ENCODE measurements at regions not wholly inside any gene's neighbourhood (a gene's known extent, or its start where the extent isn't known, plus 50 kb on each side); places are given as distances from the start of the nearest gene placed in this dataset.

DNA sequence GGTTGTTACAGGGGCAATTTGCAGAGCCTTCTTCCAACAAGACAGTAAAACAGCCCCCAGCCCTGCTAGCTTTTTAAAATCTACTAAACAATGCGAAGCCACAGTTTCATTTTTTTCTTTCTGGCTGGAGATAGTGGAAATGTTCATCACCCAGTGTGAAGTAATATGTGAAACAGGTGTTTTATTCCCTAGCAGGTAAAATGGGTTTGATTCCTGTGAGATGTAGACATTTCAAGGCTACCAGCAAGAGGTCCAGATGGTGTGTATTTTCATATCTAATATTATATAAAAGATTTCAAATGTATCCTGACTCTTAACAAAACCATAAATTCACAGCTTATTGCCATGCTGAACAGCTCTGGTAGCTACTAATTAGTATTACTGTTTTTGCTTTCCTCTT, 160.3 kb downstream of the SATB1 start:
- Histone ChIP-seq H3K4me3 (ENCODE audit: insufficient read length, low read depth) (no peak overlapping the region), H3K4me1 (ENCODE audit: insufficient read depth, insufficient read length) (no peaks in the 10 kb centered on the region), H3K9me3 (ENCODE audit: insufficient read depth, low read length) (no peaks in the 10 kb centered on the region), H3K27me3 (ENCODE audit: insufficient read depth, insufficient read length) (no peaks in the 10 kb centered on the region), H3K9ac (ENCODE audit: insufficient read length, low read depth) (no peak overlapping the region), H3K36me3 (ENCODE audit: insufficient read depth, insufficient read length, low read length) (no peaks in the 10 kb centered on the region)
- TF ChIP-seq YY1 (IDR thresholded peaks at IDR 0.05; ENCODE audit: insufficient read depth, insufficient read length): no peak
- no peak for TF ChIP-seq ZNF274 (IDR thresholded peaks at IDR 0.05; ENCODE audit: low read depth, low read length)
- no peak for TF ChIP-seq SUZ12 (IDR thresholded peaks at IDR 0.05; ENCODE audit: extremely low read depth, insufficient read depth, insufficient read length)
- no peak for DNase-seq (ENCODE audit: low read depth, low spot score)

DNA sequence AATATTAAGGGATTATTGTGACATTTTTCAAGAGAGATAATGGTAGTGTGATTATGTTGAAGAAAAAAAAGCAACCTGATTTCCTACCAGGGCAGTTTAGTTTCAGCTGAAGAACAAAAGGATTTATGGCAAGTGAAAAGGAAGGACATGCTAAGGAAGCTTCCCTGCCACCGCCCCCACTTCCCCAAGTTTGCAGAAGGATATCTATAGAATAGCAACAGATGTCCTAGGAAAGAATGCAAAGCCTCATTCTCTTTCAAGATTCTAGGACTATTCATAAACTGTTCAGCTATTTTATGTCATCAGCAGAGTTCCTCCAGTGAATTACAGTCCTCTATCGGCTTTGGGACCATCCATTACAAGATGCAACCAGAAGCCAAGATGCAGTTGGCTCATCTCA, 160.8 kb downstream of the SATB1 start:
- no peaks in the 10 kb centered on the region for H3K36me3 ChIP-seq (ENCODE audit: insufficient read depth, insufficient read length, low read length)
- no peaks in the 10 kb centered on the region for H3K9me3 ChIP-seq (ENCODE audit: insufficient read depth, low read length)
- no peak for DNase-seq (ENCODE audit: low read depth, low spot score)
- no peak for TF ChIP-seq ZNF274 (IDR thresholded peaks at IDR 0.05; ENCODE audit: low read depth, low read length)
- no peak overlapping the region for H3K4me3 ChIP-seq (ENCODE audit: insufficient read length, low read depth)
- H3K9ac ChIP-seq (ENCODE audit: insufficient read length, low read depth): no peak overlapping the region
- H3K4me1 ChIP-seq (ENCODE audit: insufficient read depth, insufficient read length): no peaks in the 10 kb centered on the region
- no peaks in the 10 kb centered on the region for H3K27me3 ChIP-seq (ENCODE audit: insufficient read depth, insufficient read length)

DNA sequence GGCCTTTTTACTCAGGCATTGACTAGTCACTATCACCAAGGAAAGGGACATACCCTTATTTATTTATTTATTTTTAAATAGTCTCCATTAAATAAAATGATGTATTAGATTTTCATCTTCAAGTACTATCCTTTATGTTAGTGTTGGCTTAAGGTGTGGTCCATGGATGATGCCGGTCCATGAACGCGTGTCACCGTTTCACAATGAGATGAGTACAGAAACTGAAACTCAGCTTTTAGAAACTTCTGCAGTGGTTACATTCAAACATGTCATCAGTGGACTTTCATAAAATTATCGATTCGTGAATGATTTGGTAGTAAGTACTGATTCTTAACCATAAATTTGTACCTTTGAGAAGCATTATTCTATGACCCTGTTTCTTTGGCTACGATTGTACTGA, 166.6 kb downstream of the SATB1 start:
- Histone ChIP-seq H3K4me1 (ENCODE audit: insufficient read depth, insufficient read length) (no peaks in the 10 kb centered on the region), H3K9ac (ENCODE audit: insufficient read length, low read depth) (no peak overlapping the region), H3K4me3 (ENCODE audit: insufficient read length, low read depth) (no peak overlapping the region), H3K36me3 (ENCODE audit: insufficient read depth, insufficient read length, low read length) (no peaks in the 10 kb centered on the region), H3K9me3 (ENCODE audit: insufficient read depth, low read length) (no peaks in the 10 kb centered on the region), H3K27me3 (ENCODE audit: insufficient read depth, insufficient read length) (no peaks in the 10 kb centered on the region)
- TF ChIP-seq YY1 (IDR thresholded peaks at IDR 0.05; ENCODE audit: insufficient read depth, insufficient read length) (no peak), SUZ12 (IDR thresholded peaks at IDR 0.05; ENCODE audit: extremely low read depth, insufficient read depth, insufficient read length) (no peak), ZNF274 (IDR thresholded peaks at IDR 0.05; ENCODE audit: low read depth, low read length) (no peak)
- DNase-seq (ENCODE audit: low read depth, low spot score): no peak

DNA sequence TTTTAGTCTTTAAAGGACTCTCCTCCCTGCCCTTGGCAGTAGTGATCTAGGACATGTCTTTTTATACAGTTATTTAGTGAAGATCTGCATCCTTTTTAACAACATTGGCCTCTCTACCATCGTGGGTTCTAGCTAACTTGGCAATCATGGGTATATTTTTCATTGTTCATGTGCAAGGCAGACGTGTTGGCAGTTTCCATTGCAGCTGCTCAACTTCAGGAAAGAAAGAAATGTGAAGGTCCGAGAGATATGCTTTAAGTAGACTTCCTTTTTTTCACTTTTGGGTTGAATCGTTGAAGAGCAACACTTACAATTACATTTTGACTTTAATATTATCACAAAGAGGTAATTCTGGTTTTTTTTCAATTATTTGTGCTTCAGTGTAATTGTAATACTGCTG, 172.6 kb downstream of the SATB1 start:
- Histone ChIP-seq H3K4me3 (ENCODE audit: insufficient read length, low read depth) (no peak overlapping the region), H3K4me1 (ENCODE audit: insufficient read depth, insufficient read length) (no peaks in the 10 kb centered on the region), H3K9me3 (ENCODE audit: insufficient read depth, low read length) (no peaks in the 10 kb centered on the region), H3K9ac (ENCODE audit: insufficient read length, low read depth) (no peak overlapping the region), H3K27me3 (ENCODE audit: insufficient read depth, insufficient read length) (no peaks in the 10 kb centered on the region), H3K36me3 (ENCODE audit: insufficient read depth, insufficient read length, low read length) (no peaks in the 10 kb centered on the region)
- TF ChIP-seq SUZ12 (IDR thresholded peaks at IDR 0.05; ENCODE audit: extremely low read depth, insufficient read depth, insufficient read length): no peak
- no peak for TF ChIP-seq YY1 (IDR thresholded peaks at IDR 0.05; ENCODE audit: insufficient read depth, insufficient read length)
- no peak for TF ChIP-seq ZNF274 (IDR thresholded peaks at IDR 0.05; ENCODE audit: low read depth, low read length)
- DNase-seq (ENCODE audit: low read depth, low spot score): no peak

DNA sequence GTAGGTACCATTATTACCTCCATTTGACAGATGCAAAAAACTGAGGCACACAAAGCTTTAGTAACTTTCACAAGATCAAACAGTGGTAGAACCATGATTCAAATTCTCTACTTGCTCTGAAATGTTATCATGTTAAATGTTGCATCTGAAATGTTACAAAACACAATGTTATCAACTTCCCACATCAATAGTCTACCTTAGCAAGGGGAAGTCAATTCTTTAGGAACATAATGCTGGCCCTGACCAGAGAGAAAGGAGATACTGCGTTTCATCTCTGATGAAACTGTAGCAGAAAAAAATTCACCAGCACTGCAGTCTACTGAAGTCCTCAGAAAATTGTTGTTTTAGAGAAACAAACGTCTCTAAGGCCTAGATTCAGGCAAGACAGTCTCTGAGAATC, 174.1 kb downstream of the SATB1 start:
- DNase-seq (ENCODE audit: low read depth, low spot score): no peak
- Histone ChIP-seq H3K9me3 (ENCODE audit: insufficient read depth, low read length) (no peaks in the 10 kb centered on the region), H3K9ac (ENCODE audit: insufficient read length, low read depth) (no peak overlapping the region), H3K4me1 (ENCODE audit: insufficient read depth, insufficient read length) (no peaks in the 10 kb centered on the region), H3K4me3 (ENCODE audit: insufficient read length, low read depth) (no peak overlapping the region), H3K27me3 (ENCODE audit: insufficient read depth, insufficient read length) (no peaks in the 10 kb centered on the region), H3K36me3 (ENCODE audit: insufficient read depth, insufficient read length, low read length) (no peaks in the 10 kb centered on the region)
- TF ChIP-seq ZNF274 (IDR thresholded peaks at IDR 0.05; ENCODE audit: low read depth, low read length) (no peak), SUZ12 (IDR thresholded peaks at IDR 0.05; ENCODE audit: extremely low read depth, insufficient read depth, insufficient read length) (no peak), YY1 (IDR thresholded peaks at IDR 0.05; ENCODE audit: insufficient read depth, insufficient read length) (no peak)

DNA sequence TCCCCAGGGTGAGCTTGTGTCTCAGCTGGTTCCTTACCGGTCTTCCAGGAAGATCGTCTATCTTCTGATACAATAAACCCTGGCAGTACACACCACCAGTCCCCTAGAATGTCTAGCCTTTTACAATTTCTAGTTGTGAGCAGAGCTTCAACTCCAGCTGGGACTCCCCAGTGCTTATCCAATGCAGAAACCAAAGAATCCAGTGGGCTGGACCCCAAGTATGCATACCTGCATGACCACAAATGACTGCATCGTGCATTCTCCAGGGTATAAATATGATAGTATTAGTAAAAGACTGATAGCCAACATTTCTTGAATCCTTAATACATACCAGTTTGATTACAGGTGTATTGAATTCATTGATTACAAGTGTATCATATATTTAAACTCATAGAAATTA, 176.0 kb downstream of the SATB1 start:
- Histone ChIP-seq H3K27me3 (ENCODE audit: insufficient read depth, insufficient read length) (no peaks in the 10 kb centered on the region), H3K9ac (ENCODE audit: insufficient read length, low read depth) (no peak overlapping the region), H3K36me3 (ENCODE audit: insufficient read depth, insufficient read length, low read length) (no peaks in the 10 kb centered on the region), H3K4me3 (ENCODE audit: insufficient read length, low read depth) (no peak overlapping the region), H3K4me1 (ENCODE audit: insufficient read depth, insufficient read length) (no peaks in the 10 kb centered on the region), H3K9me3 (ENCODE audit: insufficient read depth, low read length) (no peaks in the 10 kb centered on the region)
- TF ChIP-seq SUZ12 (IDR thresholded peaks at IDR 0.05; ENCODE audit: extremely low read depth, insufficient read depth, insufficient read length) (no peak), YY1 (IDR thresholded peaks at IDR 0.05; ENCODE audit: insufficient read depth, insufficient read length) (no peak), ZNF274 (IDR thresholded peaks at IDR 0.05; ENCODE audit: low read depth, low read length) (no peak)
- no peak for DNase-seq (ENCODE audit: low read depth, low spot score)

DNA sequence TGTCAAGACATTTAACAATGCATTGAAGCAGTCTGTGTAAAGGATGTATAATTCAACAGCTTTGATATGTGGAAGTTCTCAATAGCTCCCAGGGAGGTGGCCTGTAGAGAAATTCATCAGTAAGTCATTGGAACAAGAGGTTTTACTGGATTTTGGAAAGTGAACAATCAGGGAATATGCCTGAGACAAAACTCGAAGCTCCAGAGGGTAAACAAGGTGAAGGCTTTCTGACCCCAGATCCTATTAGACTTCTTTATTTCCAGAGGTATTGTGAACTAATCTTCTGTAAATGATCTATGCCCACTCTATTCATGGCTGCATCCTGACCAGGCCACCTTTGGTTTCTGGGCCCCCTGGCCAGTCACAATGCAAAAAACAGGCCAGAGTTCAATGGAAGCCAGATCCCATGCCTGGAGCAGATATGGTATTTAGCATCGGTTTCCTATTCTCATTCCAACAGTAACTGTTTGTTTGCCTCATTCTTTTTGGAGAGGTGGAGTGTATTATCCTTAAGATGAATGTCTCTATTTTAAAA, 177.3 kb downstream of the SATB1 start:
- Histone ChIP-seq H3K4me1 (ENCODE audit: insufficient read depth, insufficient read length) (no peaks in the 10 kb centered on the region), H3K9ac (ENCODE audit: insufficient read length, low read depth) (no peak overlapping the region), H3K4me3 (ENCODE audit: insufficient read length, low read depth) (no peak overlapping the region), H3K27me3 (ENCODE audit: insufficient read depth, insufficient read length) (no peaks in the 10 kb centered on the region), H3K9me3 (ENCODE audit: insufficient read depth, low read length) (no peaks in the 10 kb centered on the region), H3K36me3 (ENCODE audit: insufficient read depth, insufficient read length, low read length) (no peaks in the 10 kb centered on the region)
- TF ChIP-seq YY1 (IDR thresholded peaks at IDR 0.05; ENCODE audit: insufficient read depth, insufficient read length): no peak
- no peak for TF ChIP-seq ZNF274 (IDR thresholded peaks at IDR 0.05; ENCODE audit: low read depth, low read length)
- TF ChIP-seq SUZ12 (IDR thresholded peaks at IDR 0.05; ENCODE audit: extremely low read depth, insufficient read depth, insufficient read length): no peak
- DNase-seq (ENCODE audit: low read depth, low spot score): no peak
